OCI-LY7 (cell line): ENCODE measurements at regions not wholly inside any gene's neighbourhood (a gene's known extent, or its start where the extent isn't known, plus 50 kb on each side); places are given as distances from the start of the nearest gene placed in this dataset.

Experiments used
- EZH2phosphoT487 ChIP-seq: fragments of 200-600 bp; sonication (generic); IDR thresholded peaks from 2 replicates; pipeline ENCODE4 v1.6.1; 2018; ENCODE audit warnings: low read depth, borderline replicate concordance, mild to moderate bottlenecking, mixed run types, antibody characterized with exemption, low read length, moderate library complexity, mixed read lengths
- TF ChIP-seq, protein P1 (sequence below): fragments of 200-600 bp; sonication (generic); conservative IDR thresholded peaks from 2 replicates; pipeline ENCODE4 v1.5.1; 2014; ENCODE audit warnings: mild to moderate bottlenecking, antibody characterized with exemption, low read length, moderate library complexity, mixed read lengths

DNA sequence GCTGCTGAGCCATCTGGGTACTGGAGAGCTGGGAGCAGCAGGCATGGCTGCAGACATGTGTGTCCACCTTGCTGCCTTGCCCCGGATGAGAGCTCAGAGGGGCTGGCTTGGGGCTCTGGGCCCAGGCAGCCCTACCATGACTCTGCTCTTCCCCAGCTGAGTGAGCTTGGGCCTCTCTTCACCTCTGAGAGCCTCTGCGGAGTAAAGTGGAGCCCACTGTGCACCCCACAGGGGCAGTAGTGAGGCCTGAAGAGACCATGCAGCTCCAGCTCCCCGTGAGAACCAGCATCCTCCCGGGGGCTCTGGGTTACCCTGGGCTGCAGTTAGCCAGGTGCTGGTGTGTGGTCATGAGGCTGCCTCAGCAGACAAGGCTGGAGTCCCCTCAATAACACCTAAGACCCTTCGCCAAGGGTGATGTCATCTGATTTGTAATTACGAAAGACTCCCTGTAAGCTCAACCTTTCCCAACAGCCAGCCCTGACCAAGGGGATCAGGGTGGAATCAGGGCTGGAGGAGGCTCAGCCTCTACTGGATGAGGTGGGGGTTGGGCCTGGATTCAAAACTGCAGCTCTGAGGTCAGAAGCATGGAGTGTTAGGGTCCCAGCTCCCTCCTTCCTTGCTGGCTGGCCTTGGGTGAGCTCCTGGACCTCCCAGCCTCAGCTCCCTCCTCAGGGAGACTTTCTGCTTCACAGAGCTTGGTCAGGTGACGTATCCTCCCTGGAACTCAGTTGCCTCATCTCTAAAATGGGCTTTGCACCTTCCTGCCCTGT is 308.0 kb downstream of the MATN1 start:
- TF ChIP-seq, protein P1, sequence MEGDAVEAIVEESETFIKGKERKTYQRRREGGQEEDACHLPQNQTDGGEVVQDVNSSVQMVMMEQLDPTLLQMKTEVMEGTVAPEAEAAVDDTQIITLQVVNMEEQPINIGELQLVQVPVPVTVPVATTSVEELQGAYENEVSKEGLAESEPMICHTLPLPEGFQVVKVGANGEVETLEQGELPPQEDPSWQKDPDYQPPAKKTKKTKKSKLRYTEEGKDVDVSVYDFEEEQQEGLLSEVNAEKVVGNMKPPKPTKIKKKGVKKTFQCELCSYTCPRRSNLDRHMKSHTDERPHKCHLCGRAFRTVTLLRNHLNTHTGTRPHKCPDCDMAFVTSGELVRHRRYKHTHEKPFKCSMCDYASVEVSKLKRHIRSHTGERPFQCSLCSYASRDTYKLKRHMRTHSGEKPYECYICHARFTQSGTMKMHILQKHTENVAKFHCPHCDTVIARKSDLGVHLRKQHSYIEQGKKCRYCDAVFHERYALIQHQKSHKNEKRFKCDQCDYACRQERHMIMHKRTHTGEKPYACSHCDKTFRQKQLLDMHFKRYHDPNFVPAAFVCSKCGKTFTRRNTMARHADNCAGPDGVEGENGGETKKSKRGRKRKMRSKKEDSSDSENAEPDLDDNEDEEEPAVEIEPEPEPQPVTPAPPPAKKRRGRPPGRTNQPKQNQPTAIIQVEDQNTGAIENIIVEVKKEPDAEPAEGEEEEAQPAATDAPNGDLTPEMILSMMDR = no peak
- no peak for TF ChIP-seq EZH2phosphoT487
